ENCODE measurements at regions not wholly inside any gene's neighbourhood (a gene's known extent, or its start where the extent isn't known, plus 50 kb on each side); places are given as distances from the start of the nearest gene placed in this dataset.

- H3K23ac ChIP-seq (ENCODE audit: insufficient read length): no peak overlapping the region
- H3K79me2 ChIP-seq (ENCODE audit: control insufficient read depth in 1 of 2, insufficient read depth in 2 of 2, low read length in 2 of 2): no peaks in the 10 kb centered on the region
- H2BK120ac ChIP-seq (replicated peaks; ENCODE audit: low read depth, low read length): no peak overlapping the region
- no peak overlapping the region for H4K91ac ChIP-seq (replicated peaks; ENCODE audit: insufficient read length, low read length)
- H3K18ac ChIP-seq (ENCODE audit: extremely low read depth, low read length): no peak overlapping the region
- no peak overlapping the region for H2BK12ac ChIP-seq (ENCODE audit: low read depth, low read length)
- H2AK5ac ChIP-seq (ENCODE audit: low read depth, low read length): no peak overlapping the region
- no peaks in the 10 kb centered on the region for H3K36me3 ChIP-seq (ENCODE audit: control insufficient read depth in 2 of 4, insufficient read depth in 4 of 4, low read length in 3 of 4)
- H3K56ac ChIP-seq (replicated peaks; ENCODE audit: insufficient read length, low read depth, low read length): no peak overlapping the region
- no peaks in the 10 kb centered on the region for H3K27me3 ChIP-seq (replicated peaks in 1 of 4; ENCODE audit: control insufficient read depth in 3 of 4, extremely low read depth in 1 of 4, insufficient read depth in 3 of 4, low read length in 3 of 4)
- no peak overlapping the region for H3K4me3 ChIP-seq (ENCODE audit: extremely low read depth in 1 of 4, insufficient read depth in 2 of 4, low read depth in 3 of 4, low read length in 4 of 4)
- H3K23me2 ChIP-seq (ENCODE audit: low read depth, low read length): no peaks in the 10 kb centered on the region
- POLR2A ChIA-PET (ENCODE audit: partially characterized antibody): interaction anchor here (0.5 kb wide), 1 partner anchor 18 kb away, joined by 3 read pairs; no protein-coding TSS in a partner anchor
- no peak overlapping the region for H2BK20ac ChIP-seq (ENCODE audit: low read length)
- H4K20me1 ChIP-seq (replicated peaks in 1 of 2; ENCODE audit: control insufficient read depth in 1 of 2, insufficient read depth in 2 of 2, low read length in 2 of 2): no peaks in the 10 kb centered on the region
- no peak overlapping the region; the same call in 1 of the 2 replicates for H2AFZ ChIP-seq (ENCODE audit: low read length)
- no peaks in the 10 kb centered on the region for H3K79me1 ChIP-seq (ENCODE audit: low read depth, low read length)
- H3K14ac ChIP-seq (ENCODE audit: insufficient read length): no peak overlapping the region
- no peaks in the 10 kb centered on the region for H3K9me3 ChIP-seq (ENCODE audit: insufficient read depth in 2 of 2, low read depth in 1 of 2, low read length in 1 of 2)
- no peak for FAIRE-seq
- no peaks in the 10 kb centered on the region for H3K4me1 ChIP-seq (replicated peaks in 1 of 4; ENCODE audit: control insufficient read depth in 3 of 4, insufficient read depth in 4 of 4, low read length in 3 of 4)
- no peak overlapping the region for H3K9ac ChIP-seq (replicated peaks in 1 of 4; ENCODE audit: extremely low read depth in 1 of 4, low read depth in 3 of 4, low read length in 3 of 4)
- no peak overlapping the region for H3K4me2 ChIP-seq (ENCODE audit: insufficient read depth in 1 of 2, low read depth in 2 of 2, low read length in 2 of 2)
- no peak overlapping the region for H4K5ac ChIP-seq (ENCODE audit: insufficient read length, low read depth, low read length)
- H2BK5ac ChIP-seq (ENCODE audit: low read depth, low read length): no peak overlapping the region
- TF ChIP-seq POLR2AphosphoS5 (IDR thresholded peaks at IDR 0.05; ENCODE audit: low read depth, low read length) (no peak), POU5F1 (IDR thresholded peaks at IDR 0.05; ENCODE audit: low read depth, low read length) (no peak)
- CTCF ChIA-PET (ENCODE audit: partially characterized antibody): interaction anchor here (2.1 kb wide), 1 partner anchor 10 kb away, joined by 8 read pairs; no protein-coding TSS in a partner anchor
- no peak for DNase-seq (ENCODE audit: low read depth in 1 of 2, low spot score in 2 of 2)
- peak overlapping the region; percentile 43; the same call in 1 of the 2 replicates for H4K8ac ChIP-seq (ENCODE audit: extremely low read depth, insufficient read depth, low read length)
- no peak overlapping the region for H3K27ac ChIP-seq (ENCODE audit: low read depth, low read length)
- no peak overlapping the region for H2BK15ac ChIP-seq (ENCODE audit: low read length)
- H3K4ac ChIP-seq (replicated peaks; ENCODE audit: insufficient read length, low read depth, low read length): no peak overlapping the region
- 86% methylated on average over 5 of the region's 5 CpGs; no CpG with 5 or more reads in 1 of the 2 experiments for WGBS, 2 experiments (ENCODE audit: extremely low coverage in 1 of 2, insufficient coverage in 1 of 2, insufficient read length in 1 of 2, insufficient replicate concordance in 2 of 2, low coverage in 1 of 2, low lambda C conversion rate in 2 of 2, missing lambda C conversion rate in 1 of 2)
These were observed 153.7 kb upstream of the TSHZ2 start for GRCh38 chr20:52818491-52818890.

Measured in H1 (cell line).